Endothelial cell of umbilical vein (primary cell): ENCODE measurements at regions not wholly inside any gene's neighbourhood (a gene's known extent, or its start where the extent isn't known, plus 50 kb on each side); places are given as distances from the start of the nearest gene placed in this dataset.

Experiments used
- BruUV-seq: library from RNA; stranded (reverse); fragments of 400-500 nt; replicated peaks from 2 replicates; lab custom pipeline; 2021; lab: Mats Ljungman, UMichigan
- CTCF ChIA-PET: fragments of 300-600, 350-600 bp; sonication (Branson Sonifier 250); formaldehyde crosslinking; loops from one replicate; lab custom pipeline; 2021; ENCODE audit warnings: antibody characterized with exemption, inconsistent platforms; lab: Charles Lee
- POLR2A ChIA-PET: fragments of 300-600, 350-600 bp; sonication (Branson Sonifier 250); formaldehyde crosslinking; loops from one replicate; lab custom pipeline; 2021; ENCODE audit warnings: antibody characterized with exemption, inconsistent platforms; lab: Charles Lee
- DNase-seq: peaks from one replicate; pipeline ENCODE4 v3.0.0-alpha.2; 2011; ENCODE audit warnings: low read depth, low spot score
- FAIRE-seq: peaks from 2 replicates; lab custom pipeline; 2011; peaks lifted over from hg19 to GRCh38; lab: Jason Lieb, UNC
- H2AFZ ChIP-seq: 2 replicates; pipeline ENCODE4 v1.6.0; 2012; ENCODE audit warnings: low read depth, low read length, control low read depth, inconsistent platforms
- H3K27ac ChIP-seq: 2 replicates; pipeline ENCODE4 v1.5.1; 2011; ENCODE audit warnings: low read depth, mild to moderate bottlenecking, control low read depth, low read length, moderate library complexity; ENCODE audit not compliant: insufficient read depth
- H3K27me3 ChIP-seq, 2 experiments: 2 replicates each; pipeline versions ENCODE4 v1.6.0 to v1.6.1; 2011; ENCODE audit warnings: low read length in 2 of 2, mixed read lengths in 1 of 2; ENCODE audit not compliant: control insufficient read depth in 2 of 2, insufficient read depth in 2 of 2
- H3K36me3 ChIP-seq, 2 experiments: 2 replicates in 1 of 2; 3 replicates in 1 of 2; pipeline ENCODE4 v1.5.1; 2011; ENCODE audit warnings: low read length in 2 of 2, mild to moderate bottlenecking in 1 of 2, moderate library complexity in 1 of 2; ENCODE audit not compliant: control insufficient read depth in 2 of 2, insufficient read depth in 2 of 2; ENCODE audit errors: extremely low read depth in 1 of 2
- H3K4me1 ChIP-seq: 3 replicates; pipeline ENCODE4 v1.5.1; 2011; ENCODE audit warnings: mild to moderate bottlenecking, low read length; ENCODE audit not compliant: control insufficient read depth, insufficient read depth; ENCODE audit errors: extremely low read depth
- H3K4me2 ChIP-seq: 2 replicates; pipeline ENCODE4 v1.6.1; 2011; ENCODE audit warnings: low read length, control low read depth, mixed read lengths; ENCODE audit not compliant: insufficient read depth
- H3K4me3 ChIP-seq, 3 experiments: fragments of 200-600 bp in 1 of 3; sonication (generic), shearing (Covaris generic) in 1 of 3; replicated peaks in 1 of 3; 2 replicates each; pipeline ENCODE4 v1.5.1; 2011 to 2016; ENCODE audit warnings: control low read depth in 3 of 3, low read length in 3 of 3, mild to moderate bottlenecking in 2 of 3, inconsistent platforms in 1 of 3, low read depth in 1 of 3, moderate library complexity in 1 of 3; ENCODE audit not compliant: insufficient read depth in 1 of 3
- H3K79me2 ChIP-seq: 2 replicates; pipeline ENCODE4 v1.6.0; 2012; ENCODE audit warnings: low read length, inconsistent platforms; ENCODE audit not compliant: control insufficient read depth, insufficient read depth
- H3K9ac ChIP-seq: replicated peaks from 2 replicates; pipeline ENCODE3; 2011; ENCODE audit warnings: low read length, control low read depth; ENCODE audit not compliant: insufficient read depth; ENCODE audit errors: extremely low read depth
- H3K9me1 ChIP-seq: replicated peaks from 3 replicates; pipeline ENCODE4 v1.6.0; 2011; ENCODE audit warnings: mild to moderate bottlenecking, low read length; ENCODE audit not compliant: control insufficient read depth, insufficient read depth; ENCODE audit errors: extremely low read depth
- H3K9me3 ChIP-seq: replicated peaks from 2 replicates; pipeline ENCODE4 v1.5.1; 2012; ENCODE audit warnings: low read length, inconsistent platforms; ENCODE audit not compliant: control insufficient read depth, insufficient read depth
- H4K20me1 ChIP-seq: replicated peaks from 2 replicates; pipeline ENCODE3; 2011; ENCODE audit warnings: mild to moderate bottlenecking, low read length; ENCODE audit not compliant: control insufficient read depth, insufficient read depth; ENCODE audit errors: extremely low read depth
- EZH2 ChIP-seq: IDR thresholded peaks from 2 replicates; pipeline ENCODE4 v1.6.1; 2012; ENCODE audit warnings: borderline replicate concordance, low read depth, mild to moderate bottlenecking, moderate library complexity, low read length, inconsistent platforms; ENCODE audit not compliant: severe bottlenecking
- FOS ChIP-seq: IDR thresholded peaks from 2 replicates; pipeline ENCODE4 v1.6.1; 2011; ENCODE audit warnings: mild to moderate bottlenecking, low read length, moderate library complexity, borderline replicate concordance; ENCODE audit not compliant: insufficient read depth
- GATA2 ChIP-seq: IDR thresholded peaks from 2 replicates; pipeline ENCODE4 v1.7.0; 2011; ENCODE audit warnings: low read depth, mild to moderate bottlenecking, moderate library complexity, mixed read lengths, low read length; ENCODE audit not compliant: insufficient read length, insufficient read depth
- JUN ChIP-seq: IDR thresholded peaks from 2 replicates; pipeline ENCODE4 v1.6.1; 2011; ENCODE audit warnings: borderline replicate concordance, low read depth; ENCODE audit not compliant: insufficient read length, insufficient read depth
- MYC ChIP-seq: IDR thresholded peaks from one replicate; pipeline ENCODE4 v1.6.1; 2011; ENCODE audit warnings: mild to moderate bottlenecking, low read depth, low read length
- POLR2A ChIP-seq: IDR thresholded peaks from 2 replicates; pipeline ENCODE4 v1.6.1; 2012; ENCODE audit warnings: low read depth, mild to moderate bottlenecking, control low read depth, low read length
- POLR2AphosphoS5 ChIP-seq: IDR thresholded peaks from 2 replicates; pipeline ENCODE4 v1.6.1; 2012; ENCODE audit warnings: low read depth, mild to moderate bottlenecking, control low read depth, low read length, moderate library complexity; ENCODE audit not compliant: insufficient read depth
- dilution Hi-C: fragments of 300-500 bp; cut with MboI; formaldehyde crosslinking; loops from one replicate; pipeline ENCODE4 v1.15.0; 2019; ENCODE audit warnings: low sequenced_read_pairs; ENCODE audit not compliant: extremely low pct_ligation_motif_present
- intact Hi-C: fragments of 100-400 bp; cut with micrococcal nuclease; formaldehyde crosslinking; loops from one replicate; pipeline ENCODE4 v1.10.0; 2022
- TF ChIP-seq, protein P1 (sequence below), 2 donors: IDR thresholded peaks; 1 replicate in 1 of 2; 2 replicates in 1 of 2; pipeline ENCODE4 v1.5.1; 2011; ENCODE audit warnings: low read length in 2 of 2, mild to moderate bottlenecking in 2 of 2, moderate library complexity in 2 of 2, control low read depth in 1 of 2, inconsistent platforms in 1 of 2, low read depth in 1 of 2; ENCODE audit not compliant: insufficient read depth in 1 of 2; ENCODE audit errors: extremely low read depth in 1 of 2
- TF ChIP-seq, protein P2 (sequence below): IDR thresholded peaks from 2 replicates; pipeline ENCODE4 v1.6.1; 2011; ENCODE audit not compliant: insufficient read depth, insufficient read length

DNA sequence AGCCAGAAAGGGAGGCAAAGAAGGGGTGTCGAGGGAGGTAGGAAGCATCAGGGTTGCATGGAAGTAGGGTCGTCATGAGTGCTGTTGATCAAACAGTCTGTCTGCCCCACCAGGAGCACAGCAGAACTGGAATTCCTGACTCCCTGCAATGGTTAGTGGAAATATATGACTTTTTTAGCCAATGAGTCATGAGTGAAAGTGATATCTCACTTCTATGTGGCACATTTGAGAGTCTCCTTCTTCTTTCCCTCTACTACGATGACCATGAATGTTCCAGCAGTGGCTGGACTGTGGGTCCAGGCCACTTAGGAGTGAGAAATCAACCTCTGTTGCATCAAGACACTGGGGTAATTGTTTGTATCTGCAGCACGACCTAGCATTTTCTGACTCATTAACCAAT lies 199.5 kb downstream of the TTC32 start:
- H3K27me3 ChIP-seq: no peaks in the 10 kb centered on the region
- ChIA-PET CTCF (no interaction called here), POLR2A (no interaction called here)
- no peaks in the 10 kb centered on the region for H3K9me1 ChIP-seq
- DNase-seq (no peak), FAIRE-seq (no peak)
- no peak for TF ChIP-seq JUN
- no peak overlapping the region for H2AFZ ChIP-seq
- BruUV-seq: no TSS peak
- H3K4me2 ChIP-seq: no peak overlapping the region
- H3K79me2 ChIP-seq: no peaks in the 10 kb centered on the region
- no peak overlapping the region for H3K4me3 ChIP-seq
- no peaks in the 10 kb centered on the region for H4K20me1 ChIP-seq
- H3K4me1 ChIP-seq: peaks cover 7% of the 10 kb centered on the region
- dilution Hi-C loops: no loop called here
- H3K27ac ChIP-seq: no peak overlapping the region
- no peaks in the 10 kb centered on the region for H3K9me3 ChIP-seq
- H3K36me3 ChIP-seq: no peaks in the 10 kb centered on the region
- H3K9ac ChIP-seq: no peak overlapping the region
- intact Hi-C loops: no loop called here

DNA sequence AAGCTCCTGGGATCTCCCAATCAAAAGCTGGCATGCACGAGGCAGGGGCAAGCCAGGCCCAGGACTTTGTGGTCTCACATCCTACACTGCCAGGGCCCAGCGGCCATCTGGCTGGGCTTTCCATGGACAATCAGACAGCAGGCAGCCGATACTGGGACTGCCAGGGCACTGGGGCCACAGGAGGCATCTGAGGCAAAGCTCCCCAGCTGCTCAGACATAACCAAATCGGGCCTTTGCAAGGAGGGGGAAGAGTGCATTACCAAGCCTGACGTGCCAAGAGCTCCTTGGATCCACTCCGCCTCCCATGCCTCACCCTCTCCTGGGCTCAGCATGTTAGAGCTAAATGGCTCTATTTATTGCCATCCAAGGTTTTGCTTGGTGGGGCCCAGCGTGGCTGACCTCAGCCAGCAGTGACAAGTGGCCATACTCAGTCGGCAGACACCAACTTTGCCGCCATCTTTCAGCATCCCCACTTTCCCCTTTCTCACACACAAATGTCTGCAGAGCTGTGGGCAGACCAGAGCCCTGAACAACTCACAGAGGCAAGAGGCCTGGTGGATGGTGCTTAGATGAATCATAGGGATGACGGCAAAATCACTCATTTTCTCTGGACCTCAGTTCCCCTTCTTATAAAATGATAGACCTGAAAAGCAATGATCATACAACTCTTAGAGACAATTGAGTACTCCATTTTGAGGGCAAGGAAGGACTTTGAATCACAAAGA lies 200.8 kb downstream of the TTC32 start:
- no peaks in the 10 kb centered on the region for H3K4me1 ChIP-seq
- peaks cover 0 to 1% of the 10 kb centered on the region in 2 experiments for H3K27me3 ChIP-seq
- dilution Hi-C loops (no loop called here), intact Hi-C loops (no loop called here)
- H3K9me3 ChIP-seq: no peaks in the 10 kb centered on the region
- no TSS peak for BruUV-seq
- TF ChIP-seq FOS (no peak), JUN (no peak), POLR2AphosphoS5 (no peak), POLR2A (no peak), EZH2 (no peak), GATA2 (no peak), MYC (no peak)
- TF ChIP-seq, protein P1, sequence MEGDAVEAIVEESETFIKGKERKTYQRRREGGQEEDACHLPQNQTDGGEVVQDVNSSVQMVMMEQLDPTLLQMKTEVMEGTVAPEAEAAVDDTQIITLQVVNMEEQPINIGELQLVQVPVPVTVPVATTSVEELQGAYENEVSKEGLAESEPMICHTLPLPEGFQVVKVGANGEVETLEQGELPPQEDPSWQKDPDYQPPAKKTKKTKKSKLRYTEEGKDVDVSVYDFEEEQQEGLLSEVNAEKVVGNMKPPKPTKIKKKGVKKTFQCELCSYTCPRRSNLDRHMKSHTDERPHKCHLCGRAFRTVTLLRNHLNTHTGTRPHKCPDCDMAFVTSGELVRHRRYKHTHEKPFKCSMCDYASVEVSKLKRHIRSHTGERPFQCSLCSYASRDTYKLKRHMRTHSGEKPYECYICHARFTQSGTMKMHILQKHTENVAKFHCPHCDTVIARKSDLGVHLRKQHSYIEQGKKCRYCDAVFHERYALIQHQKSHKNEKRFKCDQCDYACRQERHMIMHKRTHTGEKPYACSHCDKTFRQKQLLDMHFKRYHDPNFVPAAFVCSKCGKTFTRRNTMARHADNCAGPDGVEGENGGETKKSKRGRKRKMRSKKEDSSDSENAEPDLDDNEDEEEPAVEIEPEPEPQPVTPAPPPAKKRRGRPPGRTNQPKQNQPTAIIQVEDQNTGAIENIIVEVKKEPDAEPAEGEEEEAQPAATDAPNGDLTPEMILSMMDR (IDR thresholded peaks at IDR 0.05; ENCODE audit: extremely low read depth in 1 of 2, insufficient read depth in 1 of 2, low read depth in 1 of 2, low read length in 2 of 2): no peak
- TF ChIP-seq, protein P2, sequence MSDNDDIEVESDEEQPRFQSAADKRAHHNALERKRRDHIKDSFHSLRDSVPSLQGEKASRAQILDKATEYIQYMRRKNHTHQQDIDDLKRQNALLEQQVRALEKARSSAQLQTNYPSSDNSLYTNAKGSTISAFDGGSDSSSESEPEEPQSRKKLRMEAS: no peak
- no peak overlapping the region for H2AFZ ChIP-seq
- ChIA-PET CTCF (no interaction called here), POLR2A (no interaction called here)
- H3K9me1 ChIP-seq: no peaks in the 10 kb centered on the region
- no peaks in the 10 kb centered on the region for H3K36me3 ChIP-seq
- H3K79me2 ChIP-seq: no peaks in the 10 kb centered on the region
- H3K27ac ChIP-seq: no peak overlapping the region
- no peak overlapping the region for H3K4me2 ChIP-seq
- no peak overlapping the region for H3K4me3 ChIP-seq
- FAIRE-seq (no peak), DNase-seq (no peak)
- no peak overlapping the region for H3K9ac ChIP-seq
- no peaks in the 10 kb centered on the region for H4K20me1 ChIP-seq
